NCI-H2107 (cell line): ENCODE measurements at regions not wholly inside any gene's neighbourhood (a gene's known extent, or its start where the extent isn't known, plus 50 kb on each side); places are given as distances from the start of the nearest gene placed in this dataset.
A peak's percentile ranks its signal among the peaks of the same experiment; 100 is the strongest.

Experiments used
- DNase-seq: peaks from one replicate; lab custom pipeline; 2025; lab: John Stamatoyannopoulos, UW

DNA sequence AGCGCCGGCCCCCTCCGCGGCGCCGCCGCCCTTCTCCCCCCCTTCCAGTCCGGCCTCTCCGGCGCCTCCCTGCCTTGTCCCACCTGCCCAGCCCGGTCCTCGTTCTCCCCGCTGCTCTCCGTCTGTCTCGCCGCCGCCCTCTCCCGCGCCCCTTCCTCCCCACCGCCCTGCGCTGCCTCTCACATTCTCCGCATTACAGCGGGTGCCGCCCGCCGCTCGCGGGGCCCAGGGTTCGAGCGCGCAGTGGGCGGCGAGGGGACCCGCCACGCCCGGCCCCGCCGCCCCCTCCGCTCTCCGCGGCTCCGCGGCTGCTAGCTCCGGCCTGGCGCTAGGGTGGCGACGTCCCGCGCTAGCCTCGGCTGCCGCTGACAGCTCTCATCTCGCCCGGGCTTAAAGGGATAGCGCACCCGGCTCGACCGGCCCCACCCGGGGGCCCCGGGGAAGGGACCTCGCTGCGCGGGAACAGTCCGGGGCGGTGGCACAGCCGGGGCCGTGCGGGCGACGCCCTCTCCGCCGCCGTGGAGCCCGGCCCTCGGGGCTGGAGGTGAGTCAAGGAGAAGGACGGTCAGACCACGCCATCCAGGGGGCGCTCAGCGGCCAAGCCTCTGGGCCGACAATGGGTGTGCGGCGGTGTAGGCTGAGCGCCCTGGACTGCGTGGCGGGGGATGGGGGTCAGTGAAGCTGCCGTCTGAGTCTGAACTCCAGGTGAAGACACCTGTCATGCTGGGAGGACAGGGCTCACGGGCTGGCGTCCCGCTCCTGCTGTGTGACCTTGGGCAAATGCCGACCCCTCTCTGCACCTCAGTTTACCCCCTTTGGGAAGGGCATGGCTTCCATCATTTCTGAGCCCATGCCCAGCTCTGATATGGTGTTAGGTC, 187.4 kb upstream of the LINGO1 start:
- no peak for DNase-seq

GRCh38 chr15:77819048-77819850, 186.5 kb upstream of the LINGO1 start:
- no peak for DNase-seq

- no peak for DNase-seq
Measured at GRCh38 chr15:77818484-77819047, 185.9 kb upstream of the LINGO1 start.

GRCh38 chr15:77817434-77817833, 184.7 kb upstream of the LINGO1 start:
- DNase-seq, result no peak

DNA sequence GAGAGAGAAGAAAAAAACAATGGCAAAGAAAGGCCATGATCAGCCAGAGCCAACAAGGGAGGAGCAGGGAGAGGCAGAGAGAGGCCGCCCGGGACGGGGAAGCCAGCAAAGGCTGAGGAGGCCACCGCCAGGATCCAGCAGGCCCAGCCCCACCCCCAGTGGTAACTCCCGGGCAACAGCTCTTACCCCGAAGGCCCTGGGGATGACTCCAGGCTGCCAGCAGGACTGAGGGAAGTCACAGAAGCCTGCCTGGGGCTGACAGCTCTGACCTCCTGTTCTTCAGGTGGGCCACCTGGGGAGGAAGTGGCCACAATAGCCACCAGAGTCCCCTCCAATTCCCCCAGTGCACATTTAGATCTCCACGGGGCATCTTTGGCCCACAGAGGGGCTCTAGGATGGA, 184.3 kb upstream of the LINGO1 start:
- no peak for DNase-seq

DNA sequence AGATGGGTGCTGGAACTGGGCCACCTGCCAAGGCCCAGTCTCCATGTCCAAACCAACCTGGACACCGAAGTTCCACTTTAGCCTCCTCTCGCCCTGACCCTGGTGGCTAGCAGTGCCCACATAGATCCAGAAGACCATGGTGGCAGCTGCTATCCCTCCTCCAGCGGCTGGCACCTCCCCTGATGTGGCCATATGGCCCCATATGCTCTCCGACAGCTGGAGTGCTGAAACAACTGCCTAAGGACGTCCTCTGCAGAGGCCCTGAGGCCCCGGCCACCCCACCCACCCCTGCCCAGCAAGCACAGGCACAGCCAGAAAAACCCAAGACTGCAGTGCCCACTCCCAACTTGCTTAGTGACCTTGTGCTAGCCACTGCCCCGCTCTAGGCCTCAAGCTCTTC, 182.3 kb upstream of the LINGO1 start:
- no peak for DNase-seq

GRCh38 chr15:77812664-77813063, 180.0 kb upstream of the LINGO1 start:
- no peak for DNase-seq

DNA sequence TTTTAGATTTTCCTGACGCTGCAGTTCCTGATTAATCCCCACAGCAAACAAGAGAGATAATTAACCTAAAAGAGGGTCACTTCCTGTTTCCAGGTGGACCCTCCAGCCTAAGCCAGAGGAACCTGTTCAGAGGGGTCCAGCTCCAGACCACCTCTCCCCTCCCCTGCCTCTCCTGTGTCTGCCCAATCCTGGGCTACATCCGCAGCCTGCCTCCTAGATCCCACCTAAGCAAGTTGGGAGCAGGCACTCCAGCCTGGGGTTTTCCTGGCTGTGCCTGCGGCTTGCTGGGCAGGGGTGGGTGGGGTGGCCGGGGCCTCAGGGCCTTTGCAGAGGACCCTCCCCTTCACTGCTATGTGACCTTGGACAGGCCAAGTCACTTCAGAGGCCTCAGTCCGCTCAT, 178.6 kb upstream of the LINGO1 start:
- DNase-seq, result no peak

- DNase-seq, result peak; percentile 33
Measured at GRCh38 chr15:77810130-77810571, 177.4 kb upstream of the LINGO1 start.

- no peak for DNase-seq
Measured at GRCh38 chr15:77808581-77809177, 176.0 kb upstream of the LINGO1 start.

DNA sequence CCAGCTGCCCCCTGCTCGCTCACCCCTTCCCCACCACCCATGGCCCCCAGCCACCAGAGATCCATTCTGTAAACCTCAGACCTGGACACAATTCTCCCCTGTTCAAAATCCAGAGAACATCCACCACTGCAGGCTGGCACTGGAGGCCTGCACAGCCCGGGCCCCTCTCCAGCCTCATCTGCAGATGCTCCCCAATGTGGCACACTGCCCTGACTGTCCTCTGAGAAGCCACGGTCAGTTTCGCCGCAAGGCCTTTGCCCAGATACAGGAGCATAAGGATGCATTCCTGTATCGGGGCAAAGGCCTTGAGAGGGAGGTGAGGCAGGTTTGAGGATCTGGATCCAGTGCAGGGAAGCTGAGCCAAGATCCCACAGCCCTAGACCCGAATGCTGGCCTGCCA, 175.4 kb upstream of the LINGO1 start:
- no peak for DNase-seq

GRCh38 chr15:77807611-77808010, 174.9 kb upstream of the LINGO1 start:
- no peak for DNase-seq

DNA sequence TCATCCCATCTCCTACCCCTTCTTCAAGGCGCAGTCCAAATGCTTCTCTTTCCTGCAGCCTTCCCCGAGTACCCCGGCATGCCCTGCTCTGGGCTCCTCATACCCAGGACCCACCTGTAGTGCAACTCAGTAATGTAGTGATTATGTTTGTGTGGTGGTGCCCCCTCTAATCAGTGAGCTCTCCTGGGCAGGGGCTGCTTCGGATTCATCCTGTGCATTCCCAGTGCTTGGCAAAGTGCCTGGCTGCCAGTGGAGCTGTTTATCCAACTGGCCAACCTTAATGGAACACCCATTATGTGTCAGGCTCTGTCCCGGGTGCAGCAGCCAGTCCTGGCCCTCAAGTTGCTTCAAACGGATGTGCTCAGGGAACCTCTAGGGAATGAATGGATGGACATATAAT, 174.4 kb upstream of the LINGO1 start:
- DNase-seq, result no peak

DNA sequence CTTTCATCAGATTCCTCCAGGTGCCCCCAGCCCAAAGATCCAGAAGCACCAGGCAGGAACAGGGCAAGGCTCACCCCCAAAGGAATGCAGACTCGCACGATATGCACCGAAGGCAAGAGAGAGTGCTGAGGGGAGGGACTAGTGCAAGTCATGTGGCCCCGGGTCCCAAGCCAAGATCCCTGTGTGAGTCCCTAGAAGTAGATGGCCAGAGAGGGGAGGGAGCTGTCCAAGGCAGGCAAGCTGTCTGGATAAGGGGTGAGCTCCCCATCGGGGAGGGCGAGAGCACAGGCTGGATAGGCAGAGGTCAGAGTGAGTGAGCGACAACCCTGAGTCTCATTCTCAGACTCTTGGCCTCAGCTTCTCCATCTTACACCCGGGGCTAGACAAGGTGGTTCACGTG, 171.5 kb upstream of the LINGO1 start:
- DNase-seq, result no peak

DNA sequence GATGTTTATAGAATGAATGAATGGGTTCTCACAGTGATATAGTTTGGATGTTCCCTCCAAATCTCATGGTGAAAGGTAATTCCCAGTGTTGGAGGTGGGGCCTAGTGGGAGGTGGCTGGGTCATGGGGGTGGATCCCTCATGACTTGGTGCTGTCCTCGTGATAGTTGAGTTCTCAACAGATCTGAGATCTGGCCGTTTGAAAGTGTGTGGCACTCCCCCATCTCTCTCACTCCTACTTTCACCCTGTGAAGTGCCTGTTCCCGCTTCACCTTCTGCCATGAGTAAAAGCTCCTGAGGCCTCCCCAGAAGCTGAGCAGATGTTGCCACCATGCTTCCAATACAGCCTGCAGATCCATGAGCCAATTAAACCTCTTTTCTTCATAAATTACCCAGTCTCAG, 170.8 kb upstream of the LINGO1 start:
- no peak for DNase-seq

DNA sequence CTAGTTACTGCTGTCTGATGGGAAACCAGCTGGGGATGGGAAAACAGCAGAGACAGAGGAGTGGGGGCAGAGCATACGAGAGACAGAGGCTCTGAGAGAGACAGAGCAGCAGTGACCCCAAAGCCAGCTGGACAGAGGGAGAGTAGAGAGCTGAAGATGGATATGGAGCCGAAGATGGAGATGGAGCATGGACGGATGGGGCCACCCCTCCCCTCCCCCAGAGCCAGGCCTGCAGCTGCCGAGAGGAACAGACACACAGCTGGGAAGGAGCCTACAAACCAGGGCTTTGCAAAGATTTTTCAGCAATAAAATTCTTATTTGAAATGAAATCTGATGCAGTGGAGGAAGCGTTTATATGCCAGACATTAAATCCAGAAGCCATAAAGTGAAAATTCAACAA, 167.6 kb upstream of the LINGO1 start:
- DNase-seq, result no peak

DNA sequence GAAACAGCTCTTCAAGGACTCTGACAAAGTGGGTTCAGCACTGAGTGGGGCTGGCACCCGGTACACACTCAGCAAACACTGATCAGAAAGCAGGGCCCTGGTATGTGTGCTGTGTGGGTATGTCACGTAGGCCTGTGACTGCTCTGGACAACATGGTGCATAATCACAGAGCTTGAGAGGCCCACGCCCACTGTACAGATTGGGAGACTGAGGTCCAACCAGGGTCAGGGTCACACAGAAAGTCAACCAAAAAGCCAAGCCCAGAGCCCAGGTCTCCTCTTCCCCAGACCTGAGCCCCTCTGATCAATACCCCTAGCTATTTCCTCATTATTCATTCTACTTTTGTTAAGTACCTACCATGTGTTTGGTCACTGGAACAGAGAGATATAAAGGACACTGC, 166.1 kb upstream of the LINGO1 start:
- DNase-seq, result no peak

- no peak for DNase-seq
Measured at GRCh38 chr15:77798151-77798835, 165.6 kb upstream of the LINGO1 start.

GRCh38 chr15:77797270-77797669, 164.6 kb upstream of the LINGO1 start:
- no peak for DNase-seq

GRCh38 chr15:77796046-77796729, 163.5 kb upstream of the LINGO1 start:
- no peak for DNase-seq

DNA sequence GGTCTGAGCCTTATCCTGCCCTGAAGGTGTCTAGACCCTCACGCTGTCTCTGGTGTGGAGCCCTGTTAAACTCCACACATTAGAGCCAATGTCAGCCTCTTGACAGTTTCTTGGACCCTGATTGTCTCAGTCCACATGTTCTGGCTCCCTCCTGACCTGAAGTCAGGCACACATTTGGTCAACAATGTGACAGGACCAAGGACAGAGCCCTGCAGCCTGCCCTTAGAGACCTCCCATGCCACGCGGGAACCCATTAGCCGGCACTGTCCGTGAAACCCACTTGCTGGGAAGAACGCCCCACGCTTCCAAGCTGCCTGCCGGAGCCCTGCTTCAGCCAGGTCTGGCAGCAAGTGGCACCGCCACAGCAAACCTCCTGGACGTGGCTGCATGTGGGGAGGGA, 162.7 kb upstream of the LINGO1 start:
- no peak for DNase-seq
